ENCODE measurements at regions not wholly inside any gene's neighbourhood (a gene's known extent, or its start where the extent isn't known, plus 50 kb on each side); places are given as distances from the start of the nearest gene placed in this dataset.
A peak's percentile ranks its signal among the peaks of the same experiment; 100 is the strongest.
"Not testable (repeated sequence)": the region's sequence is repeated elsewhere in the genome, so short reads cannot be mapped to it uniquely, and the experiment has no call there.

DNA sequence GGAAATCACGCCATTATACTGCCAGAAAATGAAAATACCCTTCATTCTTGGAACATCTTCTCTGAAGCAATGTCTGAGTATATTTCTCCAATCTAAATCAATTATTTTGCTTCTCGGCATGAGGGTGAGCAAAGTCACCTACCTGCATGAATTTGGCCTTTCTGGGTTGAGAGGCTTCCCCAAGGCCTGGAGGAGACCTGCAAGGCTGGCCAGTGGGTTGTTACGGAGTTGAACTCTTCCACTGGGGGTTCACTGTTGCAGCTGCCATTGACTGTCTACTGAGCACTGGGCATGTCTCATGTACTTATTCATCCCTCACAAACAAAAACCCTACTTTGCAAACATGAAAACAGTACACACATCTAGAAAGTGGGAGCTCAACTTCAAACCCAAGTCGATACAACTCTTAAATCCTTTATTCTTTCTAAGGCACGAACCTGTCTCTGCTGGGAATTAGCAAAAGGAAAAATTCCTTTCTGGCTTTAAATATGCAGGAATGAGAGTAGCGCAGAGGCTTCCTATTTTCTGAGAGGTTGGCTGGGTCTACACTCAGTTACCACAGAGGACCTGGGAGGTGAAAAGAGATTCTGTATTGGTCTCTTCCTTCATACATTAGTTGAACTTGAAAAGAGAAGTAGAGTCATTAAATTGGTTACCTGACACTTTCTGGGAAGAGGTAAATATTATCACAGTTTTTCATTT lies 87.6 kb upstream of the SGK1 start:
- DNase-seq, result no peak
- intact Hi-C loops (cut with DNase I), result no loop called here

DNA sequence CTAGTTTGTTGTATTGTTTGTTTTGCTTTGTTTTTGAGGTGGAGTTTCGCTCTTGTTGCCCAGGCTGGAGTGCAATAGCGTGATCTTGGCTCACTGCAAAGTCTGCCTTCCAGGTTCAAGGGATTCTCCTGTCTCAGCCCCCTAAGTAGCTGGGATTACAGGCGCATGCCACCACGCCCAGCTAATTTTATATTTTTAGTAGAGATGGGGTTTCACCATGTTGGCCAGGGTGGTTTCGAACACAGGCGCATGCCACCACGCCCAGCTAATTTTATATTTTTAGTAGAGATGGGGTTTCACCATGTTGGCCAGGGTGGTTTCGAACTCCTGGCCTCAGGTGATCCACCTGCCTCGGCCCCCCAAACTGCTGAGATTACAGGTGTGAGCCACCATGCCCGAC lies 85.4 kb upstream of the SGK1 start:
- DNase-seq; intact Hi-C loops (cut with DNase I): not testable (repeated sequence)

DNA sequence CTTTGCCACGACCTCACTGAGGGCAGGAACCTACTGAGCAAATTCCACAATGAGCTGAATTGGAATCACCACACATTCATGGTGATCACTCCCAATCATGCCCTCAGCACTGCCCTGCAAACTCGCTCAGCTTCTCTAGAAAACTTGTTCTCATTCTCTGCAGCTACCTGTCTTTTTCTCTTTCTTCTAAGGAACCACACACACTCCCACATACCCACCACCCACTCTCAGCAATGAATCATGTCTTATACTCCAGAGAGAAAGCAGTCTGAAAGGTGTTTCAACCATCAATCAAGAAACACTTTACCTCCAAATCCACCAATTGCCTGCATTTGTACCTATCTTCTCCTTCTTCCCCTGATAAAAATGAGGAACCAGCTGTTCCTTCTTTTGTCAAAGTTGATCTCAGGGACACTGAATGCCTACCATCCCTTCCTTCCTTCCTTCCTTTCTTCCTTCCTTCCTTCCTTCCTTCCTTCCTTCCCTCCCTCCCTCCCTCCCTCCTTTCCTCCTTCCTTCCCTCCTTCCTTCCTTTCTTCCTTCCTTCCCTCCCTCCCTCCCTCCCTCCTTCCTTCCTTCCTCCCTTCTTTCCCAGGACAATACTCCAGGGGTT lies 84.6 kb upstream of the SGK1 start:
- intact Hi-C loops (cut with DNase I), result no loop called here
- DNase-seq, result no peak

DNA sequence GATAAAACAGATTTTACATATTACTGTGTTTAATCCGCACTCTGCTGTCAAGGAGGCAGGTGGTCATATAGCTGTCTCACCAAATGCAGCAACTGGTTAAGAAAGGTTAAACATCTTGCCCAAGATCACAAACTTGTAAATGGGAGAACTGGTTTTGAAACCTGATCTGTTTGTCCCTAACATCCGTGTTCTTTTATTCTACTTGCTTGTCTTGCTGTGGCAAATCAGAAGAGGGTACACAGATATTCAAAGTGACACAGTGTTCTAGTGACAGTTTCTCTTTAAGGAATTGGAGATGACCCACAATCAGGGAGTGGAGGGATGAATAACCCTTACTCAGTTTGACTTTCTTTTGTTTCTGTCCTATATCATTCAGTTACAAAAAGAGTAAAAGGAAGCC lies 83.0 kb upstream of the SGK1 start:
- no peak for DNase-seq
- intact Hi-C loops (cut with DNase I), result no loop called here

DNA sequence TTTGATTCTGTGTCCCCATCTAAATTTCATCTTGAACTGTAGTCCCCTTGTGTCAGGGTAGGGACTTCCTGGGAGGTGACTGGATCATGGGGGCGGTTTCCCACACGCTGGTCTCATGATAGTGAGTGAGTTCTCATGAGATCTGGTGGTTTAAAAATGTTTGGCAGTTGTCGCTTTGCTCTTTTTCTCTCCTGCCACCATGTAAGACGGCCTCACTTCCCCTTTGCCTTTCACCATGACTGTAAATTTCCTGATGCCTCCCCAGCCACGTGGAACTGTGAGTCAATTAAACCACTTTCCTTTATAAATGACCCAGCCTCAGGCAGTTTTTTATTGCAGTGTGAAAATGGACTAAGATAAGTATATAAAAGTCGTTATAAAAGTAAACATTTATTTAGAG lies 80.5 kb upstream of the SGK1 start:
- DNase-seq, result no peak
- intact Hi-C loops (cut with DNase I), result no loop called here

DNA sequence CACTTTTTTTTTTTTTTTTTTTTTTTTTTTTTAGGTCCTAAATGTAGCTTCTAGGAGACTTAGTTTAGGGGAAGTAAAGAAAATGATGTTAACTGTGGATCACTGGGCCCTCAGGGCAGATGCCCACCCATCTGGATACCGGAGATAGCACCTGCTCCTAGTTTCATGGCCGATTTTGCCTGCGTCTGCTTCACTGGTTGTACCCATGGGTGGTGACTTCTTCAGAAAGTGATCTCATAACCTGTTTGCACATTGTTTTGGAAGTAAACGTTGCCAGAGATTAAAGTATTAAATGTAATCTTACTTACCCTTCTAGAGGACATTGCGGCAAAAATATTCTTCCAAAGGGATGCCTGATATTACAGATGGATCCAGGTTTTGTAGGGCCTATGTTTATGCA lies 79.8 kb upstream of the SGK1 start:
- no peak for DNase-seq
- intact Hi-C loops (cut with DNase I), result no loop called here

DNA sequence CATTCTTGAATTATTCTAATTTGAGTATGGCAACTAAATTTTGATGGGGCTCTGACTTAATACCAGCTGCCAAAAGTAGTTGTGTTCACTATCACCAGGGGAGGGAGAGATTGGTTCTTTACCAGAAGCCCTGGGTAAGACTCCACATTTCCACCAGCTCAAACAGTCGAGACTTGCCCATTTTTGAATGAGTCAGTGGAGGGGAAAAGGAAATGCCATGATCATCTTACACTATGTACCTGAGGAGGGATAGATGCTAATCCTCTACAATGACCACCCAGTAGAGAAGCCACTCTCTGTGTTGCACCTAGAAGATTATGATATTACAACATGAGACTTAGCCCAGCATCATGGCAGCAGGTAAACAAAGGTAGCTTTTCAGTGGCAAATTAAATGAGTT lies 77.0 kb upstream of the SGK1 start:
- DNase-seq, result no peak
- intact Hi-C loops (cut with DNase I), result loop anchor here (5.0 kb wide), 1 partner anchor 38 kb away; no protein-coding TSS in a partner anchor

DNA sequence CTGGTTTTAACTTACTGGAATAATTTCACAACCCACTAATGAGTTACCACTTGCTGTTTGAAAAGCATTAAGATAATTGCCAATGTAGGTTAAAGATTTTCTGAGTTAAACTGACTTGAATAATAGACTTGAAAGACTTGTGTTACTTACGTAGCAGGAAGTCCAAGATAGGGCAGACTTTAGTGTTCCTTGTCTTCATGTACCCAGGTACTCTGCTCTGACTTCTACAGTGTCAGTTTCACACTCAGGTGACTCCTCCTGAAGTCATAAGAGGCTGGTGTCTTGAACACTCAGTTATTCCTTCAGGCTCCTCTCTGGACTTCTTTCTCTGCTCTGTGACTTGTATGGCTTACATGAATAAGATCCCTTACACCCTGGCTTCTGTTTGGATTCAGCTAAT lies 76.3 kb upstream of the SGK1 start:
- no peak for DNase-seq
- intact Hi-C loops (cut with DNase I), result loop anchor here (5.0 kb wide), 1 partner anchor 37 kb away; no protein-coding TSS in a partner anchor

DNA sequence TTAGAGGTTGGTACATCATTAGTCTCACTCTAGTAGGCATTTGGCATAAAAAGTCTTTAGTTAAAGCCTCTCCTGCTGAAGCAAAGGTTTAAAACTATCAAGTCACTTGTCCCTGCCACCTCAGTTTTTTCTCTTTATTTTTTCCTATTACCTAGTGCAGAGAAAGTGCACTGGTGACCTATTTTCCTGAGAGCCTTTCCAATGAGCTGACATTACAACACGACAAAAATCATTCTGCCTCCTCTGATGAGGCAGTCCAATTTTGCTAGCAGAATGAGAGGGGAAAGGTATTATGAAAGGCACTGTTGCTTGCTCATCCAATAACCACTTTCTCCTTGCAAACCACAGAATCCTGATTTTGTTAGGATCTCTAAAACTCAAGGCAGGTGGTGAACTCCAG lies 73.3 kb upstream of the SGK1 start:
- intact Hi-C loops (cut with DNase I), result loop anchor here (5.0 kb wide), 1 partner anchor 34 kb away; no protein-coding TSS in a partner anchor
- no peak for DNase-seq

DNA sequence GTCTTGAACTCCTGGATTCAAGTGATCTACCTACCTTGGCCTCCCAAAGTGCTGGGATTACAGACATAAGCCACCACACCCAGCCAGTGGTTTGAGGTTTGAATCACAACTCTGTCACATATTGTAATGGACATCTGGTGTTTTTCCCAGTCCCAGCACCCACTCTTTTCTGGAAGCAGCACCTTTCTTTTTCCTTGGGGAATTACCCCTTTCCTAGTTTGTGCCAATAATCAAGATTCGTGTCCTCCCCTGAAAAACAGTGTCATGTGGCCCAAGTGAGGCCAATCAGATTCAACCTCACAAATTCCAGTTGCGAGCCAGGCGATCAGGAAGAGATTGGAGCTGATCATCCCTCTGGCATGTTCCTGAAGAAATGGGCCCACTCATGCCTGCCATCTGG lies 71.7 kb upstream of the SGK1 start:
- intact Hi-C loops (cut with DNase I), result loop anchor here (5.0 kb wide), 1 partner anchor 32 kb away; no protein-coding TSS in a partner anchor
- no peak for DNase-seq

DNA sequence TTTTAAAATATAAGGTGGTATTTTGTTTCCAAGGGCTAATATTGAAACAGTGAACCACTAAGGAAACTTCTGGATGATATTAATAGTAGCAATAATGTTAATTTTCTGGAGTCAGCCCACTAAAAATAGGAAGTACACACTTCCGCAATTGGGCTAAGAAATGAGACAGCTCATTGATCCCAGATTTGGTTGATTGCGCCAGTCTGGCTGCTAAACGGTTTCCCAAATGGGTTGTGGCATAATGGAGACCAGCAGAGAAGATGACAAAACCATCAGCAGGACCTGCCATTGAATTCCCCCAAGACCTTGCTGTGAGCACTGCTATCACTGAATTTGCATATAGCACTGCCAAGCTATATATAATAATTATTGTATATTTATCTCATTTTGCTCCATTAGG lies 71.2 kb upstream of the SGK1 start:
- no peak for DNase-seq
- intact Hi-C loops (cut with DNase I), result no loop called here

DNA sequence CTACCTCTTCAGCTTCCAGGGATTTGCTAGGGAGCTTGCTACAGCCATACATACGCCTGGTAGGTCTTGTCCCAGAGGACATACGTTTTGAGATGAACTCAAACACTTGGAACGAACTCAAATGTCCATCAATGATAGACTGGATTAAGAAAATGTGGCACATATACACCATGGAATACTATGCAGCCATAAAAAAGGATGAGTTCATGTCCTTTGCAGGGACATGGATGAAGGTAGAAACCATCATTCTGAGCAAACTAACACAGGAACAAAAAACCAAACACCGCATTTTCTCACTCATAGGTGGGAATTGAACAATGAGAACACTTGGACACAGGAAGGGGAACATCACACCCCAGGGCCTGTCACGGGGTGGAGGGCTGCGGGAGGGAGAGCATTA lies 68.6 kb upstream of the SGK1 start:
- intact Hi-C loops (cut with DNase I); DNase-seq: not testable (repeated sequence)

DNA sequence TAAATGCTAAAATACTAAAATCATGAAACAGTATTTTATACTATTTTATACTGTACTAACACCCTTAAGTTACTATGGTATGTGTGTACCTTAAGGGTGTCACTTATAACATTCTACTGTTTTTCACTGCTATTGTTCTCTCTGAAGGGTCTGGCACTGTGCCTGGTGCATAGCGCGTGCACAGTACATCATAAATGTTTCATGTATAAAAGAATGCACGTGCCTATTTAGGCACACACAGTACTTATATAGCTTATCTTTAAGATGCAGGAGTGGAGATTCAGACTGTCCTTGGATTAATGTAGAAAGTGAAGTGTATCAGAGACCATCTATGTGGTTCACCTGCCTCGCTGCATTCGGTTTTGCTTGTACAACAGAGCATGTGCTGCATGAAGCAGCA lies 64.0 kb upstream of the SGK1 start:
- intact Hi-C loops (cut with DNase I), result no loop called here
- DNase-seq, result no peak

DNA sequence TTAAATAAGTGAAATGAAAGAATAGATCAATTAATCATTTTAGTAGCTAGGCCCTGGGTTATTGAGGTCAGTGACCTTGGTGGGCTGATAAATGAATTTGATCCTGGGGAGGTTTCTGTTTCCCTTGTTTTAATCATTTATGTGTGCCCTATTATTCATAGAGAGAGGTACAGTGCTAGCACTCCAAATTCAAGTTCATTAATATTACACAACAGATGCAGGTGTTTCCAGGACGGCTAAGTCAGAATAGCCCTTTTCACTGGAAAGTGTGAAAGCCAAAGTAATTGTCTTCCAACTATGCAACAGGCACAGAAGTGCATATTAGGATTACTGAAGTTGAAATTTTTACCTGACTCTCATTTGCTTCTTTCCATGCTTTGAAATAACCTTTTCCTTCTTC lies 61.7 kb upstream of the SGK1 start:
- no peak for DNase-seq
- intact Hi-C loops (cut with DNase I), result no loop called here

DNA sequence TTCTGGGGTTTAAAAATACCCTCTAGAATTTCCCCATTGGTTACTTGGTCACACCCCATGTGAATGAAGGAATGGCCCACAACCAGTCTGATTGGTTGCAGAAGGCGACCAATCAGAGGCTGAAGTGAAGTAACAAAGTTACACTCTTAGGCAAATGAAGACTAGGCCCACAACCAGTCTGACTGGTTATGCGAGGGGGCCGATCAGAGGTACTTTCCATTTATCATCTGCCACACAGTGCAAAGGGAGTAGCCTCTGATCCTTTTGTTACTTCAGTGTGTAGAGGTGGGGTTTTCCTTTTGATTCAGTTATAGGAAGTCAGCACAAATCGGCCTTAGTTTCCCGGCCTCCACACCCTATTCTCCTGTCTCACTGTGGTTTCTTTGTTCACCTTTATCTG lies 61.2 kb upstream of the SGK1 start:
- intact Hi-C loops (cut with DNase I), result no loop called here
- no peak for DNase-seq

DNA sequence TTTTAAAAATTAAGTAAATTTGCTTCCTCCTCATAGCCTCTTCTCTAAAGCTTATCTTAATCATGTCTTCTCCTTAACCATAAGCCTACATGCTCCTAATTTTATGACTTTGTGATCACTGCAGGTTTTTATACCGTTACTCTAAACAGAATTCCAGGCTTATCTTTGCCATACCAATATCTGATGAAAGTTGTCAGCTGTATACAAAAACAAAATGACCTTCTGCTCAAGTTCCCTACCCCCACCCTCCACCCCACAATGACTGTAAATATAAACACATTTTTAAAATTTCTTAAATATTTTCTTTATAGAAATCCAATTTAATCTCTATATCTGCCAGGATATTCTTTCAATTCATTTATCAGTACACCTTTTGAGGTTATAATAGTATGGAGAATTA lies 60.5 kb upstream of the SGK1 start:
- DNase-seq, result no peak
- intact Hi-C loops (cut with DNase I), result no loop called here

DNA sequence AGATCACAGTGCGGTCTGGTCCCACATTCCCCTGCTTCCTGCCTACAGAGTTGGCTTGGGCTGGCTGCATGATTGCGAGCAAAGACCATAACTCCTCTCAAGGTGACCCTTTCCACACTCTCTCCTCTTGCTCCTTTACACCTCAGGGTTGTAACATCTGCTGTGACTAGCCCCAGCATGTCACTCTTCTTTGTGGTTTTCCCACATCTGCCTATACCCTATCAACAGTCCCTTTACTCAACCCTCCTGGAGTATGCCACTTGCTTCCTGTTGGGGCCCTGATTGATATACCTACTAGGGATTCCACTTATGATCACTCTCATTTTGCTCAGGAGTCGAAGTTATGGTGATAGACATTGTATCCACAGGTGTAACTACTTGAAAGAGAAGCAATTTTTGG lies 58.9 kb upstream of the SGK1 start:
- DNase-seq, result no peak
- intact Hi-C loops (cut with DNase I), result no loop called here

DNA sequence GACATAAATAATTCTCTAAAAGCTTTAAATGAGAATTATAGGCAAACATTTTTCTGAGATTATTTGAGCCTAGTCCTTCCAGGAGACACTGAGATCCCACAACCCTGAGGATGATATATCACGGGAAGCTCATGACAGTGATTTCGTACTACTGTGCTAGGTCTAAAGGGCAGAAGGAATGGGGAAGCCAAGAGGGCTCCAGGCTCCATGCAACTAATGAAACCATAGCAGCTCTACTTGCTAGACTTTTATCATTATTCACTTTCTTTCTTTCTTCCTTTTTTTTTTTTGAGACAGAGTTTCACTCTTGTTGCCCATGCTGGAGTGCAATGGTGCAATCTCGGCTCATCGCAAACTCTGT lies 57.3 kb upstream of the SGK1 start:
- intact Hi-C loops (cut with DNase I), result no loop called here
- no peak for DNase-seq

DNA sequence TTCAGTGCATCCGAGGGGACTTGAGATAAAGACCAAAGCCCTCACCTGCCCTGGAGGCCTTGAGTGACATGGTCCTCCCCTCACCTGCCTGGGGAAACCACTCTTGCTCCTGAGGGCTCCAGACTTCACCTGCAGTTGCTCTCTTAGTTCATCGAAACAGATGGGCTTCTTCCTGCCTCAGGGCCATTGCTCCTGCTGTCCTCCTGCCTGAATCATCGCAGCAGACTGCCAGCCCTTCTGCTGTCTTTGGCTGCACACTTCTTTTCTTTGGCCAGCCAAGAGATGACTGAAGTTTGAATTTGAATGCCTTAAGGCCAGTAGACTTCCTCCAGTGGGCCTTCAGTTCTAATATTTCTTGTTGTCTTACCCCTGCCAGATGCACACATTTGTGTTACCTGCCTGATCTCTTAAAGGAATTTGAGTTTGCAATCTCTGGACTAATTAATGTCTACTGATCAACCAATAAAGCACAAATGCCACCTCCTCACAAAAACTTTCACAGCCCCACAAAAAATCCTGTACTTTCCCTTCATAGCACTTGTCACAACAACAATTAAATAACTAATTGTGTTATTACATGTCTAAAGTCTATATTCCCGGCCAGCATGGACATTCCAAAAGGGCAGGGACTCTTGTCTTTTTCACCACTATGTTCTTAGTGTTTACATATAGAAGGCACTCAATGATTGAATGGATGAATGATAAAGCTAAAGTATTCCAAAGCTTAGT lies 56.7 kb upstream of the SGK1 start:
- intact Hi-C loops (cut with DNase I), result no loop called here
- no peak for DNase-seq

DNA sequence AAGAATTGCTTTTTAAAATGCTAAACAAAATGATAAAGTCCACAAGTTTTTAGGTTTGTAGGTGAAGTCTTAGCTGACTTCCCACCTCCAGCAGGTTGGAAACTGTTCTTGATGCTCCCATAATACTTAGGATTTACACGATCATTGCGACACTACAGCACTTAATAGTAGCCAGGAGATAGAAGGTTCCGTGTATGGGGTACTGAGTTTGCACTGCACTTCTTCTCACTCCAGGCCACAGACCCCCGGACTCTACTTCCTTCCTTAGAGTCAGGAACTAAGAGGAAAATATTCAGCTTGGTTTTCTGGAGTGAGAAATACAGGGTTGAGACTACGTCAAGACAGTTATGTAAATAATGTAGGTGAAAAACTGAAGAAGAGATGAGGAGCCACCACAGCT lies 56.1 kb upstream of the SGK1 start:
- no peak for DNase-seq
- intact Hi-C loops (cut with DNase I), result no loop called here

DNA sequence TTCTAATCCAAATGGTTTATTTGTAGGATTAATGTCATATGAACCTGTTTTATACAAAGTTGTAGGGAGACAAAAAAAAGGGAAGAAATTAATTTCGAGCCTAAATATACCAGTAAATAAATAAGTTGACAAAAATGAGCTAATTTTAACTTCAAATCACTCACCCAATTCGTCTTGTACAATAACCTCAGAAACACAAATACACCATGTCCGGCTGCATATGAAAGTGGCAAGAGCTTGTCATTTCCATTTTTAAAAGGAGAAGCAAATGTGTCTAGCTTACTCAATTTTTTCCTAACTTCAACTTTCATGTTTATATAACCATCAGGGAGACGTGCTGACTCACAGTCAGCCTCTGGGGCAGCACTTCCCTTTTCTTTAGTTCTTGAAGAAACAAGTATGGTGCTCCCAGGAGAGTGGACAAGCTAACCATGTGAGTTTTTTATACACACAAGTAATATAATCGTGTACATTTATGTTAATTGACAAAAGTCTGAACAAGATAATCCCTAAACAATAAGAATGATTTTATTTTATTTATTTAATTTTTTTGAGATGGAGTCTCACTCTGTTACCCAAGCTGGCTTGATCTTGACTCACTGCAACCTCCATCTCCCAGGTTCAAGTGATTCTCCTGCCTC lies 55.5 kb upstream of the SGK1 start:
- DNase-seq, result peak in 1 of 10 donors; percentile 29
- intact Hi-C loops (cut with DNase I), result no loop called here

Measured in posterior cingulate gyrus (tissue), 11 donors.